ENCODE measurements at regions not wholly inside any gene's neighbourhood (a gene's known extent, or its start where the extent isn't known, plus 50 kb on each side); places are given as distances from the start of the nearest gene placed in this dataset.

- peak; percentile 70 for DNase-seq
- in situ Hi-C loops (cut with MboI; ENCODE audit: low pct_unique_long_range_greater_than_20kb, low sequenced_read_pairs), result no loop called here
These were observed 390.1 kb upstream of the CITED2 start for GRCh38 chr6:139764498-139764986.

- in situ Hi-C loops (cut with MboI; ENCODE audit: low pct_unique_long_range_greater_than_20kb, low sequenced_read_pairs), result no loop called here
- no peak for DNase-seq
These were observed 389.2 kb upstream of the CITED2 start for GRCh38 chr6:139763468-139764210.

- in situ Hi-C loops (cut with MboI; ENCODE audit: low pct_unique_long_range_greater_than_20kb, low sequenced_read_pairs), result no loop called here
- DNase-seq, result peak; percentile 5
These were observed 388.2 kb upstream of the CITED2 start for GRCh38 chr6:139762587-139763031.

DNA sequence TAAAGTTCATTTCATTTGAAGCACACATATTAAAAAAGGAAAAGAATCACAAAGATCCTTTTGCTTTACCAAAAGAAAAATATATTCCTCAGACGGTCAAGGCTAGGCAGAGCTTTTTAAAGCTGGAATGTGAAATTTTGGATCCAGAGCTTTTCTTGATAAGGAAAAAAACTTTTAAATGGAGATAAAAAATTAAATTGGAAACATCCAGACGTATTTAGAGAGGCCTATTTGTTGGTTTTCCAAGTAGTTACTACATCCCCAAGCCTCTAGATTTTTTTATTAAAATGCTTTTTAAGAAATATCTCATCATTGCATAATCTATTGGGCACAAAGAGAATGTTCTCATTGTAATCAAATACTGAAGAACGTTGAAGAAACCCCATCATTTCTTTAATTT, 385.7 kb upstream of the CITED2 start:
- DNase-seq, result no peak
- in situ Hi-C loops (cut with MboI; ENCODE audit: low pct_unique_long_range_greater_than_20kb, low sequenced_read_pairs), result no loop called here

DNA sequence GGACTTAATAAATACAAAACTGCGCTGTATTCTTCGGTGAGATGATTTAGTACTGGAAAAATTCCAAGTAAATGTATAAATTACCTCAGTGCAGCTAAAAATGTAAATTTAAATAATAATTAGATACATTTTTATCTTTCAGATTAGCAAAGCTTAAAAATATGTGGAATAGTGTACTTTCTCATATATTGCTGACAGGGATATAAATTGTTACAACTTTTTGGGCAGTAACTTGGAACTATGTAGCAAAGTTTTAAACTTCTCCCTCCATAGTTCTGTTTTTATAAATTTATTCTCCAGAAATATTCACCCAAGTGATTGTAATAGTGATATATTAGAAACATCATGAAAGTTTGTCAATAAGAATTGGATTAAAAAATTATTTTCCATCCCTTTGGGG, 384.6 kb upstream of the CITED2 start:
- no peak for DNase-seq
- in situ Hi-C loops (cut with MboI; ENCODE audit: low pct_unique_long_range_greater_than_20kb, low sequenced_read_pairs), result no loop called here

DNA sequence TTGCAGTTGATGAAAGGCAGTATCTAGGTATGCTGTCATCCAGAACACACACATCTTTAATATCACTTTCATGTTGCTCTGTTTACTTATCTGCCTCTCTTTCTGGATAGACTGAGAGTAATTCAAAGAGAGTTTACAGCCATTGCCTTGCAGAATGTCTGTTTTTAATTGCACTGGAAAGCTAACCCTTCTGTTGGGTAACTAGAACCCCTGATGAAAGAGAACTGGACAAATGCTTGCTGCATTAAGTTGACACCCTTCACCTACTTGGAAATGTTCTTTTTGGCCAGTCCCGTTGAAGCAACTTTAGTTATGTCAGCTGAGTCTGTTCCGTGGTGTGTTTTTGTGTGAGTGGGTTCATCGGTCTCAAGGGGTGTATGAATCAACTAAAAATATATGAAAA, 383.8 kb upstream of the CITED2 start:
- no peak for DNase-seq
- in situ Hi-C loops (cut with MboI; ENCODE audit: low pct_unique_long_range_greater_than_20kb, low sequenced_read_pairs), result no loop called here

DNA sequence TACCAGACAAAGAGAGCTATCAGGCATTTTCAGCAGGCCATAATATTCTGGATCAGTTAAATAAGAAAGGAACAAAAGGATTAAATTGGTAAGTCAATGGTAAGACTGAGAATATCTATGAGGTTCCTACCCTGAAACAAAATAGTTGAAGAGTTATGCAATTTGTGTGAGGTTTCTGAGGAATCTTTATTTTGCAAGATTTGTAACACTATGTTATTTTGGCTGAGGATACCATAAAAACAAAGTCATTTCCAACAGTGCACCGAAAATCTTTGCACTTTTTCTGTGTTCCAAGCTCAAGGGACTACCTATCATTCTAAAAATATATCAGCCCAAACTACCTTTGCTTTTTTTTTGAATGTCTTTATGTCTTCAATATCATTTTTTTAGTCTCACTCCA, 383.3 kb upstream of the CITED2 start:
- in situ Hi-C loops (cut with MboI; ENCODE audit: low pct_unique_long_range_greater_than_20kb, low sequenced_read_pairs), result no loop called here
- no peak for DNase-seq

DNA sequence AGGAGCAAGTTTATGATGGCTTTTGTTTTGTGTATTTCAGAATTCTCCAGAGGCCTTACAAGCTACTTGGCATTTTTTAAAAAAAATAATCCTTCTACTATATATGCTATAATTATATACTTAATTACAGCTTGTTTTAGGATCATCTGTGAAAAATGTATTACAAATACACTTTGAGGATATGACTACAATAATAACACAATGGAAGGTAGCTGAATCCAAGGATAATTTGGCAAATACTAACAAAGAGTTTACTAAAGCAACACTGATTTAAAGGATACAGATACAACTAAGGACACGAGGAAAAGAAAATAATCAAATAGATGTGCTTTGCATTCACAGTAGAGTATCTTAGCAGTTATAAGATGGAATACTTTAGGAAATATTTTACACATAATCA, 381.9 kb upstream of the CITED2 start:
- in situ Hi-C loops (cut with MboI; ENCODE audit: low pct_unique_long_range_greater_than_20kb, low sequenced_read_pairs), result no loop called here
- DNase-seq, result no peak

DNA sequence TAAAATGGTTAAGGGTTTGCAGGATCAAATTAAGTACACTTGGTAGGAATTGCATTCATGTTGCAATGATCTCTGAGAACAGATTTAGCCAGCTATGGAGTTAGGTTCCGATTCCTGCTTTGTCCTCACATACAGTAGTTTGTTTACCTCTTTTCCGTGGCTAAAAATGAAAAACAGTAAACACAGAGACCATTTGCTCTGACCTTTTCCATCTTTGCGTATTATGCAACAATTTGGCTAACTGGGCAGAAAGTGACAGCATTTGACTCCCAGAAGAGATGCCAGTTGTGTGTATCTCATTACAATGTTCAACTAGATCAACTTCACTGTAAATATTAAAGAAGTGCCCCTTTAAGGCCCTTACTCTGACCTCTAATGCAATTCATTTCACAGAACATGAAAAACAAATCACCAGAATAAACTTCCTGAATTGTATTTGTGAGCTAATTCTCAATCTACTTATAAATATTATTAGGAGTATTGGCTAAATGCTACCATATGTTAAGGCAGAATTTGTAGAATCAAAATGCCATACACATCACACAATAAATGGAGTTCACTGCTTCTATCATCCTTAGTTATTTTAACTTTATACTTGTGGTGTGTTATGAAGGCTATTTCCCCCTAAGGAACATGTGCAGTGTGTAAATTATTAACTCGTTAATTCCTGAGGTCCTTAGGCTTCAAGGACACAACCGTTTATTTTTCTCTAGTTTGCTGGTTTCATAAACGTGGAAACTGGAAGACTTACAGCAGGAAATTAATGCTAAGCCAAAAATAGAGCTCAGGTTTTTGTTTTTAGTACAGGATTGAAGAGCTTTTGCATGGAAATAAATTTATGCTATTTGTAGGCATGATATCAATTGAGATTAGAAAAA, 380.7 kb upstream of the CITED2 start:
- in situ Hi-C loops (cut with MboI; ENCODE audit: low pct_unique_long_range_greater_than_20kb, low sequenced_read_pairs), result no loop called here
- DNase-seq, result no peak

DNA sequence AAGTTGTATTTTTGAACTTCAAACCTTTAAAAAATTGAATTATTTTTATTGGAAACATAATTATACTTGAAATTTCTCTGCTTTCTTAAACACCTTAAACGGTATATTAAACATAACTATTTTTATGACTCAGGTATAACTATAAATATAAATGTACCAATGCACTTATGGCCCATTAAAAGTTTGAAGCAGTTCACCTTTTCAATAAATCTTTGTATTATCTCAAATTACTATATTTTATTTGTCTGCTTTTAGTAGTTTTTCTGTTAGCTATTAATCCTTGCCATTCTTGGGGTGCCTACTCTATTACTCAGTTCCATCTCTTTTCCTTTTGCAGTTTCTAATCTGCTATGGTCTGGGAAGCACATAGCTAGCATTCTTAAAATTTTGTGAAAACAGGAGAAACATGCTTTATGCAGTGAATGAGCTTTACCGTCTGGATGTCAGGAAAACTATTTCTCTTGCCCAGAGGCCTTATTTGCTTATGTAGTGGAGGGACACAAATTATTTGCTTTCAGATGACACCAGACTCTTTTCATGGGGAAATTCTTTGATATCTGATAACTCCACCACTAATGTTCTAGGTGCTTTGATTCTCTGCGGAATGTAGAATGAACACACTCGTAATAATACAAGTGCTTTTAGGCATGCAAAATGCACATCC, 378.9 kb upstream of the CITED2 start:
- in situ Hi-C loops (cut with MboI; ENCODE audit: low pct_unique_long_range_greater_than_20kb, low sequenced_read_pairs), result no loop called here
- no peak for DNase-seq

DNA sequence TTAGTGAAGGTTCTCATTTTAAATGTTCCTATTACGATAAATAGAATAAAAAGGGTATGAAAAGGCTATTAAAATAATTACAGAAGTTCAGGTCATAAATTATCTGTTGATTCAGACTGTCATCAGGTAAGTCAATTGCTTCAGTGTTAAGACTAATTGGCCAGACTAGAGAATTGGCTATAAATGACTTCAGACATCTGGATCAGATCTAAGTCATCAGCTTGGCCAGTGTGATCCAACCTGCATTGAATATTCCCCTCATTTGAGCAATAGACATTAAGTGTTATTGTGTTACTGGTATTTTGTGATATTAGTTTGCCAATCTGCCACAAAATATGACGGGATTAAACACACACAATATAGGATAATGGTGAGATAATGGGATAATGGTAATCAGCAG, 377.6 kb upstream of the CITED2 start:
- in situ Hi-C loops (cut with MboI; ENCODE audit: low pct_unique_long_range_greater_than_20kb, low sequenced_read_pairs), result no loop called here
- DNase-seq, result no peak

- in situ Hi-C loops (cut with MboI; ENCODE audit: low pct_unique_long_range_greater_than_20kb, low sequenced_read_pairs), result no loop called here
- DNase-seq, result no peak
These were observed 376.7 kb upstream of the CITED2 start for GRCh38 chr6:139751179-139751578.

- in situ Hi-C loops (cut with MboI; ENCODE audit: low pct_unique_long_range_greater_than_20kb, low sequenced_read_pairs), result no loop called here
- peak; percentile 11 for DNase-seq
These were observed 374.1 kb upstream of the CITED2 start for GRCh38 chr6:139748353-139749146.

DNA sequence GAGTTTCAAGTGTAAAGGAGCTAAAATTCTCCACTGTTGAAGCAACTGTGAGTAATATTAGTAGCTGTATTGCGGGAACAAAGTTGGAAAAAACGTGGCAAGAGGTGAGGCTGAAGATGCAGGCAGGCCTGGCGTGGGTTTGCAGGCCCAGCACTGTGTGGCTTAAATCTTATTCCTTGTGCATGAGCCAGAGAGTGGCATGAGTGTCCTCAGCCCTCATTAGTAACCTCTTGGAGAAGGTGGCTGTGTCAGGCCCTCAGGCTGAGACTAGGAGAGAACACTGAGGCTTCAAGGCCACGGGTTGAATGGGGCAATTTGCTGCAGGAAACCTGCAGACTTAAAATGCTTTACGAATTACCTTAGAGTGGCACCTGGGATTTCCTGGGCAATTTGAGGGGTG, 372.7 kb upstream of the CITED2 start:
- no peak for DNase-seq
- in situ Hi-C loops (cut with MboI; ENCODE audit: low pct_unique_long_range_greater_than_20kb, low sequenced_read_pairs), result no loop called here

DNA sequence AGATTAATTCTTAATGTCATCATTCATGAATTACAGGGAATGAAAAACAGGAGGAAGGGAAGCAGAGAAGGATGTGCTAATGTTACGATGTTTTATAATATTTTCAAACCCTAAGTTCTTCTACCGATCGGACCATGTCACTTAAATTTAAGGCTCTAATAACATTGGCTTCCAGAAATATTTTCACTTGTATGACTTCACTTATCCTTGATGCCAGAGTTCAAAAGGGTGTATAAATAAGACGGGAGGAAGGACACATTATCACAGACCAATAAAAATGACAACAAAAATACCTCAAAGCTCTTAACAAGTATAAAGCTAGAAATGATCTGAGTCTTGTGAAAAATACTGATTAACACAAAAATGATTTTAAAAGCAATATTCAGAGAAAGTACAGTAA, 370.4 kb upstream of the CITED2 start:
- no peak for DNase-seq
- in situ Hi-C loops (cut with MboI; ENCODE audit: low pct_unique_long_range_greater_than_20kb, low sequenced_read_pairs), result no loop called here

GRCh38 chr6:139743664-139744437, 369.4 kb upstream of the CITED2 start:
- in situ Hi-C loops (cut with MboI; ENCODE audit: low pct_unique_long_range_greater_than_20kb, low sequenced_read_pairs), result no loop called here
- no peak for DNase-seq

DNA sequence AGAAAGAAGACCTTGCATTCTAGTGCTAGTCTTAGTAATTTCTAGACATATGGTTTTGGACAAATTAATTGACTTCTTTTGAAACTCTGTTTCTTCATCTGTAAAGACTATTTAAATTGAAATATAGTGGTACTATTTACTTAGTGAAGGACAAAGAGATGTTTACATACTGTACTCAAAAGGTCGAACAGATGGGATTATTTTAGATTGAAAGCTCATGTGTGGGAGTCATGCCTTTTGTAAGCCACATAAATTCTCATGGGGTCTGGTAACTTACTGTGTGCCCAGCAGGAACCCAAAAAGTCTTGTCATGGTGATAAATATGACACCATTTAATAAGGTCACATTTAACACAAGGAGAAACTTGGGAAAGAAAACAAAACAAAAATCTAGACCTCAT, 368.2 kb upstream of the CITED2 start:
- in situ Hi-C loops (cut with MboI; ENCODE audit: low pct_unique_long_range_greater_than_20kb, low sequenced_read_pairs), result no loop called here
- DNase-seq, result no peak

DNA sequence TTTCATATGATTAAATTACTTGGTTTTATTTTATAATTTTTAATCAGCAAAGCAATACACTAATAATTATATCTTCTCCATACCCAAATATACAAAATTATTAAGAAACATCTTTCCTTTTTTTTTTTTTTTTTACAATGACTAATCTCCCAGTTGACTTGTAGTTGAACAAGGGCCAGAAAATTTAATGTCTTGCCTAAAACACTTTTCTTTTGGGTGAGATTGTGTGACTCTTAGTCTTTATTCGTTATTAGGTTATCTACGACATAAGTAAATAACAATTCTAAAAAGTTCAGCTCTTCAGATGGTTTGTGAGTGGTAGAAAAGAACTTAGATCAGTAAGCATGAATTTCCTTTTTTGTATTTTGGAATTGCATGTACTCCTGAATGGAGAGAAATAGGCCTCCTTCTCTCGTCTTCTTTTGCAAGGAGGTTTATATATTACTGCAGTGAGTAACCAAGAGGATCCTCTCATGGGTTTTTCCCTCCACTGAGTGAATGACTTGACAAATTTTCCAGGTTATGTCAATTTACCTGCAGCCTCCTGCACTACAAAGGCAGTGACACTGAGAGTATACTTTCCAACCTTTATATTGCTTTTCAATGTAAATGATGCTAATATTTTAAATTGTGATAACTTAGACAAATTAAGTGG, 364.5 kb upstream of the CITED2 start:
- in situ Hi-C loops (cut with MboI; ENCODE audit: low pct_unique_long_range_greater_than_20kb, low sequenced_read_pairs), result no loop called here
- no peak for DNase-seq
